ENCODE measurements at regions not wholly inside any gene's neighbourhood (a gene's known extent, or its start where the extent isn't known, plus 50 kb on each side); places are given as distances from the start of the nearest gene placed in this dataset.

DNA sequence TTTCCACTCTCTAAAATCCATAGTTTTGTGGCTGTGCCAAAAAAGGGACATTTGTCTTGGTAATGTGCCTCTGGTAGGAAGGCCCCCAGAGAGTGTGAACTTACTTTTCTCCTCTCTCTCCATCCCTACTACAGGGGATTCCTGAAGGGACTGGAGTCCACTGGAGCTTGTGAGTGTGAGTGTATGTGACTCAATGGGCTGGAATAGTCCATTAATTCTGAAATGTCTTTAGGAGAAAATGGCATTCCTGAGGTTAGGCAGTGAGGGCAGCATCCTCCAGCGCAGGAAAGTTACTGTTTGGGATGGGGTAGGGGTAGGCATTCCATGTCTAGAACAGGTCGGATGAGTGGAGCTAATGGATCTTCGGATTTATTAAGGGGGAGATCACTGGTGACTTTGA is 59.8 kb upstream of the CACNA2D3 start:
- no peaks in the 10 kb centered on the region for H3K9me3 ChIP-seq (ENCODE audit: control insufficient read depth in 1 of 2, insufficient read depth in 1 of 2, low read depth in 1 of 2, low read length in 2 of 2)
- no peak overlapping the region for H3K9ac ChIP-seq (ENCODE audit: low read length)
- DNase-seq (ENCODE audit: low read depth, low spot score) (no peak), ATAC-seq (no peak)
- no peaks in the 10 kb centered on the region for H3K79me2 ChIP-seq (ENCODE audit: insufficient read depth, low read length)
- H2AFZ ChIP-seq (ENCODE audit: low read depth, low read length, poor library complexity, severe bottlenecking), result no peak overlapping the region
- RAD21 ChIA-PET (ENCODE audit: low non-redundant PET in 1 of 2, low total read pairs in 2 of 2, uncharacterized antibody in 2 of 2, unreplicated experiment in 2 of 2), result no interaction called here
- POLR2A ChIA-PET, result no interaction called here
- H3K27ac ChIP-seq (ENCODE audit: low read depth, low read length), result no peak overlapping the region
- no peaks in the 10 kb centered on the region for H3K9me2 ChIP-seq (ENCODE audit: insufficient read depth)
- no TSS peak for BruUV-seq (replicated peaks)
- no peaks in the 10 kb centered on the region for H3K36me3 ChIP-seq (ENCODE audit: control insufficient read depth in 1 of 2, insufficient read depth in 2 of 2, low read length in 2 of 2)
- H3K4me3 ChIP-seq (replicated peaks in 1 of 2; ENCODE audit: low read depth in 1 of 2, low read length in 2 of 2), result no peak overlapping the region
- no peaks in the 10 kb centered on the region; the same call in 1 of the 2 replicates for H3K27me3 ChIP-seq (ENCODE audit: insufficient read depth, low read length)
- intact Hi-C loops (cut with micrococcal nuclease), result no loop called here
- TF ChIP-seq TCF7L2 (IDR thresholded peaks at IDR 0.05; ENCODE audit: borderline replicate concordance, extremely low read depth, insufficient read depth, insufficient read length), result no peak
- TF ChIP-seq JUND (IDR thresholded peaks at IDR 0.05), result no peak
- TF ChIP-seq CBX3 (IDR thresholded peaks at IDR 0.05; ENCODE audit: low read depth), result no peak
- TF ChIP-seq YY1 (IDR thresholded peaks at IDR 0.05; ENCODE audit: extremely low read depth, insufficient replicate concordance, low read depth, low read length), result no peak
- no peak for TF ChIP-seq CTCF (IDR thresholded peaks at IDR 0.05 in 2 of 3, conservative IDR thresholded peaks at IDR 0.05 in 1 of 3; ENCODE audit: borderline replicate concordance in 1 of 3, insufficient read depth in 1 of 3, low read depth in 2 of 3, low read length in 2 of 3)
- TF ChIP-seq ATF3 (IDR thresholded peaks at IDR 0.05), result no peak
- no peak for TF ChIP-seq EZH2phosphoT487 (IDR thresholded peaks at IDR 0.05; ENCODE audit: borderline replicate concordance)
- H3K4me2 ChIP-seq (ENCODE audit: low read length), result no peak overlapping the region
- H3K4me1 ChIP-seq (ENCODE audit: control insufficient read depth in 1 of 2, insufficient read depth in 2 of 2, low read length in 2 of 2), result no peaks in the 10 kb centered on the region
- no peaks in the 10 kb centered on the region; the same call in 1 of the 2 replicates for H4K20me1 ChIP-seq (ENCODE audit: insufficient read depth)
- CTCF ChIA-PET, result no interaction called here

GRCh38 chr3:54056521-54056920 is 65.8 kb upstream of the CACNA2D3 start:
- ChIA-PET POLR2A (no interaction called here), RAD21 (ENCODE audit: low non-redundant PET in 1 of 2, low total read pairs in 2 of 2, uncharacterized antibody in 2 of 2, unreplicated experiment in 2 of 2) (no interaction called here), CTCF (no interaction called here)
- H3K79me2 ChIP-seq (ENCODE audit: insufficient read depth, low read length), result no peaks in the 10 kb centered on the region
- 0 out of 2 replicates have a peak, but pooled peaks cover 13% of the 10 kb centered on the region for H3K27me3 ChIP-seq (ENCODE audit: insufficient read depth, low read length)
- DNase-seq (ENCODE audit: low read depth, low spot score) (no peak), ATAC-seq (0 out of 2 replicates have a peak, but pooled peaks have one; percentile 46)
- H3K4me1 ChIP-seq (ENCODE audit: control insufficient read depth in 1 of 2, insufficient read depth in 2 of 2, low read length in 2 of 2), result 0 out of 4 replicates have a peak, but pooled peaks cover 0 to 4% of the 10 kb centered on the region in 2 experiments
- H4K20me1 ChIP-seq (ENCODE audit: insufficient read depth), result no peaks in the 10 kb centered on the region; the same call in 1 of the 2 replicates
- no peak overlapping the region for H3K4me2 ChIP-seq (ENCODE audit: low read length)
- no TSS peak for BruUV-seq (replicated peaks)
- no peak overlapping the region for H3K9ac ChIP-seq (ENCODE audit: low read length)
- no peak for TF ChIP-seq EZH2phosphoT487 (IDR thresholded peaks at IDR 0.05; ENCODE audit: borderline replicate concordance)
- peak; percentile 50 for TF ChIP-seq MAX (IDR thresholded peaks at IDR 0.05)
- H3K9me3 ChIP-seq (ENCODE audit: control insufficient read depth in 1 of 2, insufficient read depth in 1 of 2, low read depth in 1 of 2, low read length in 2 of 2), result no peaks in the 10 kb centered on the region
- intact Hi-C loops (cut with micrococcal nuclease), result no loop called here
- no peaks in the 10 kb centered on the region for H3K9me2 ChIP-seq (ENCODE audit: insufficient read depth)
- no peaks in the 10 kb centered on the region for H3K36me3 ChIP-seq (ENCODE audit: control insufficient read depth in 1 of 2, insufficient read depth in 2 of 2, low read length in 2 of 2)
- no peak overlapping the region for H3K4me3 ChIP-seq (replicated peaks in 1 of 2; ENCODE audit: low read depth in 1 of 2, low read length in 2 of 2)
- H2AFZ ChIP-seq (ENCODE audit: low read depth, low read length, poor library complexity, severe bottlenecking), result no peak overlapping the region
- H3K27ac ChIP-seq (ENCODE audit: low read depth, low read length), result no peak overlapping the region
